Tibial nerve (tissue), 4 donors: ENCODE measurements at regions not wholly inside any gene's neighbourhood (a gene's known extent, or its start where the extent isn't known, plus 50 kb on each side); places are given as distances from the start of the nearest gene placed in this dataset.

Experiments used
- DNase-seq, 2 donors: peaks; one replicate each; pipeline ENCODE4 v3.0.0-alpha.2; 2019; ENCODE audit warnings: low spot score in 2 of 2
- H3K27ac ChIP-seq, 4 donors: fragments of 200-600 bp; sonication (generic) in 3 of 4; one replicate each; pipeline ENCODE4 v1.5.1; 2017 to 2019; ENCODE audit warnings: mild to moderate bottlenecking in 1 of 4
- H3K27me3 ChIP-seq, 2 donors: fragments of 200-600 bp; sonication (generic) in 1 of 2; one replicate each; pipeline versions ENCODE4 v1.5.1 to v1.6.0; 2017 to 2019
- H3K36me3 ChIP-seq, 3 donors: fragments of 200-600 bp; sonication (generic); one replicate each; pipeline ENCODE4 v1.5.1; 2018 to 2019
- H3K4me1 ChIP-seq, 4 donors: fragments of 200-600 bp; sonication (generic) in 3 of 4; one replicate each; pipeline ENCODE4 v1.5.1; 2017 to 2019
- H3K4me3 ChIP-seq, 4 donors: fragments of 200-600 bp; sonication (generic) in 3 of 4; one replicate each; pipeline ENCODE4 v1.5.1; 2017 to 2019; ENCODE audit warnings: mild to moderate bottlenecking in 1 of 4, moderate library complexity in 1 of 4
- H3K9me3 ChIP-seq, 4 donors: fragments of 200-600 bp; sonication (generic) in 3 of 4; one replicate each; pipeline ENCODE4 v1.5.1; 2017 to 2019
- EP300 ChIP-seq, 2 donors: sonication (generic); formaldehyde crosslinking; IDR thresholded peaks; one replicate each; pipeline ENCODE4 v1.6.1; 2017; ENCODE audit warnings: antibody characterized with exemption in 2 of 2, mild to moderate bottlenecking in 1 of 2
- POLR2A ChIP-seq, 2 donors: fragments of 450-650 bp; IDR thresholded peaks; one replicate each; pipeline ENCODE4 v1.6.1; 2017; ENCODE audit warnings: antibody characterized with exemption in 2 of 2, mild to moderate bottlenecking in 2 of 2, moderate library complexity in 2 of 2
- WGBS, 2 donors: methylation state at CpG; one replicate each; pipeline ENCODE4 v1.1.5; 2018; 5-methylcytosine and 5-hydroxymethylcytosine counted together
- TF ChIP-seq, protein P1 (sequence below), 5 experiments: fragments of 200-600 bp in 3 of 5; fragments of 450-650 bp in 2 of 5; sonication (generic) in 3 of 5; IDR thresholded peaks; one replicate each; pipeline ENCODE4 v1.5.1; 2016 to 2019; ENCODE audit warnings: antibody characterized with exemption in 5 of 5, mild to moderate bottlenecking in 3 of 5, moderate library complexity in 2 of 5

GRCh38 chr7:81501220-81501619, 268.6 kb downstream of the HGF start:
- Histone ChIP-seq H3K9me3 (no peaks in the 10 kb centered on the region), H3K36me3 (no peaks in the 10 kb centered on the region), H3K27ac (no peak overlapping the region), H3K27me3 (no peaks in the 10 kb centered on the region), H3K4me3 (no peak overlapping the region), H3K4me1 (peaks cover 0 to 21% (median 0%) of the 10 kb centered on the region in 4 donors)
- TF ChIP-seq, protein P1, sequence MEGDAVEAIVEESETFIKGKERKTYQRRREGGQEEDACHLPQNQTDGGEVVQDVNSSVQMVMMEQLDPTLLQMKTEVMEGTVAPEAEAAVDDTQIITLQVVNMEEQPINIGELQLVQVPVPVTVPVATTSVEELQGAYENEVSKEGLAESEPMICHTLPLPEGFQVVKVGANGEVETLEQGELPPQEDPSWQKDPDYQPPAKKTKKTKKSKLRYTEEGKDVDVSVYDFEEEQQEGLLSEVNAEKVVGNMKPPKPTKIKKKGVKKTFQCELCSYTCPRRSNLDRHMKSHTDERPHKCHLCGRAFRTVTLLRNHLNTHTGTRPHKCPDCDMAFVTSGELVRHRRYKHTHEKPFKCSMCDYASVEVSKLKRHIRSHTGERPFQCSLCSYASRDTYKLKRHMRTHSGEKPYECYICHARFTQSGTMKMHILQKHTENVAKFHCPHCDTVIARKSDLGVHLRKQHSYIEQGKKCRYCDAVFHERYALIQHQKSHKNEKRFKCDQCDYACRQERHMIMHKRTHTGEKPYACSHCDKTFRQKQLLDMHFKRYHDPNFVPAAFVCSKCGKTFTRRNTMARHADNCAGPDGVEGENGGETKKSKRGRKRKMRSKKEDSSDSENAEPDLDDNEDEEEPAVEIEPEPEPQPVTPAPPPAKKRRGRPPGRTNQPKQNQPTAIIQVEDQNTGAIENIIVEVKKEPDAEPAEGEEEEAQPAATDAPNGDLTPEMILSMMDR (IDR thresholded peaks at IDR 0.05) = peak in 2 of 5 experiments; percentile 22 to 28
- TF ChIP-seq POLR2A (IDR thresholded peaks at IDR 0.05) (no peak), EP300 (IDR thresholded peaks at IDR 0.05) (no peak)
- 31 to 41% methylated on average over 2 of the region's 2 CpGs for WGBS, 2 donors
- DNase-seq = no peak

DNA sequence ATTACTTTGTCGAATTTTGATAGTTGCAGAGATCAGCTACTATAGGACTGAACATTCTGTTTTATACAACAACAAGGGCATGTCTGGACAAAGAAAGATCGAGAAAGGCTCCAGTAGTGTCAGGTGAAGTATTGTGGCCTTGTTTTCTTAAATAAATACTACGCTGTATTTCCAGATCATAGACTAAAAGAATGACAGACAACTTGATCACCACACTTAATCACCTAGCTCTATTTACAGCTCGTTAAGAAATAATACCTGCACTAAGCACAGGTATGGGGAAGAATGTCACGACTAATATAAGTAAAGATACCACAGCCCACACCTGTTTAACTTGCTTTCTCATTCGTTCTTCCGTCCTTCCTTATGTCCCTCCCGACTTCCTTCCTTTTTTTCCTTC, 269.2 kb downstream of the HGF start:
- Histone ChIP-seq H3K36me3 (no peaks in the 10 kb centered on the region), H3K9me3 (no peaks in the 10 kb centered on the region), H3K27ac (peak overlapping the region in 1 of 4 donors; percentile 69), H3K4me3 (no peak overlapping the region), H3K27me3 (no peaks in the 10 kb centered on the region), H3K4me1 (peaks cover 0 to 21% (median 0%) of the 10 kb centered on the region in 4 donors)
- WGBS, 2 donors = 80 to 87% methylated on average over 8 of the region's 8 CpGs
- DNase-seq = no peak
- TF ChIP-seq POLR2A (IDR thresholded peaks at IDR 0.05) (no peak), EP300 (IDR thresholded peaks at IDR 0.05) (no peak)
- TF ChIP-seq, protein P1 (IDR thresholded peaks at IDR 0.05) = no peak

DNA sequence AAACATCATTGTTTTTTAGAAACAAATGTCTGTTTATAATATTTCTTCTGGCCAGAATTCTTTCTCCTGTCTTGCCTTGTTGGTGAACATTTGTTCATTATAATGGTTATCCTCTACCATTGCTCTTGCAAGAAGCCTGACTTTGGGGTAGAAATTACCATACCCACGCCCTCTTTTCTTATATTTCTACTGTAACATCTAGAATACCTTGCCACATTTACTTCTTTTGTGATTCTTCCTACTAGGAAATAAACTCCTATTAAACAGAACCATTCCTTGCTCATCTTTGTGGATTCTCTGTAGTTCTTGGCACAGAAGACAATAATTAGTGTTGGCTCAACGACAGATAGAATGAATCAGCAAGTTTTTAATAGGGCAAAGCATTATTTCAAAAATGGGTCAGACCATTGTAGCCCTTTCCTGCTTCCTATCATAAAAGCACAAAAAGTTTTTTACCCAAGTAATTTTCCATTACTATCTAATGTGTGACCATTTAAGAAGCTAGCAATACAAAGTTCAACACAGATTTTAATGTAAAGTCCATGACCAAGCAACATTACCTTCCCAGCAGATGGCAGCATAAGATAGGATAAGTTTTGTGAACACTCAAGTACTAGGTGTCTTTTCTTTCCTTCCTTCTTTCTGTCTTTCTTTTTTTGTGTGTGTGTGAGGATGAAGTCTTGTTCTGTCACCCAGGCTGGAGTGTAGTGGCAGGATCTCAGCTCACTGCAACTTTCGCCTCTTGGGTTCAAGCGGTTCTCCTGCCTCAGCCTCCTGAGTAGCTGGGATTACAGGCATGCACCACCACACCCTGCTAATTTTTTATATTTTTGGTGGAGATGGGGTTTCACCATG, 270.4 kb downstream of the HGF start:
- H3K27ac ChIP-seq = peak overlapping the region in 2 of 4 donors; percentile 30 to 69
- no peak overlapping the region for H3K4me3 ChIP-seq
- no peaks in the 10 kb centered on the region for H3K9me3 ChIP-seq
- no peaks in the 10 kb centered on the region for H3K27me3 ChIP-seq
- no peaks in the 10 kb centered on the region for H3K36me3 ChIP-seq
- TF ChIP-seq POLR2A (IDR thresholded peaks at IDR 0.05) = no peak
- TF ChIP-seq EP300 (IDR thresholded peaks at IDR 0.05) = peak in 1 of 2 donors; percentile 20
- TF ChIP-seq, protein P1 (IDR thresholded peaks at IDR 0.05) = peak; percentile 19 to 76 (median 62)
- WGBS, 2 donors = 57 to 58% methylated on average over 4 of the region's 4 CpGs
- peaks cover 0 to 21% (median 0%) of the 10 kb centered on the region in 4 donors for H3K4me1 ChIP-seq
- DNase-seq = peak in 1 of 2 donors; percentile 60

DNA sequence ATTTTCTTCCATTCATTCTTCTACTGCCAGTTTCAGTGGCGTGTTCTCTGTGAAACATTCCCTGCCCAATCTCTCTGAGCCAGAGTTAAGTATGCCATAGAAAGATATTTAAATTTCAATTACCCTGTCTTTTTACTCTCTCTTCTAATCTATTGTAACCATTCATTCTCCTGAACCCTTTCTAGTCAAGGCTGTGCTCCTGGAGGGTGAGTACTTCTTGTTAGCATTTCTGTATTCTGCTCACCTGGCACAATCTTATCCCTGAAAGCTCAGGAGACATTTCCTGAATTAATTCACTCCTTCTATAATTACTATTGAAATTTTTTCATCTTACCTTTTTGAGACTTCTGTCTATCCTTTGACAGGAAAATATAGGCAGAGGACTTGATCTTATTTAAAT, 271.7 kb downstream of the HGF start:
- no peaks in the 10 kb centered on the region for H3K36me3 ChIP-seq
- H3K27me3 ChIP-seq = no peaks in the 10 kb centered on the region
- no peak for TF ChIP-seq EP300 (IDR thresholded peaks at IDR 0.05)
- TF ChIP-seq POLR2A (IDR thresholded peaks at IDR 0.05) = no peak
- TF ChIP-seq, protein P1 (IDR thresholded peaks at IDR 0.05) = no peak
- WGBS, 2 donors = 82 to 95% methylated on average over 1 of the region's 1 CpG
- H3K4me1 ChIP-seq = peaks cover 0 to 21% (median 0%) of the 10 kb centered on the region in 4 donors
- no peak overlapping the region for H3K27ac ChIP-seq
- no peak overlapping the region for H3K4me3 ChIP-seq
- no peaks in the 10 kb centered on the region for H3K9me3 ChIP-seq
- DNase-seq = no peak

DNA sequence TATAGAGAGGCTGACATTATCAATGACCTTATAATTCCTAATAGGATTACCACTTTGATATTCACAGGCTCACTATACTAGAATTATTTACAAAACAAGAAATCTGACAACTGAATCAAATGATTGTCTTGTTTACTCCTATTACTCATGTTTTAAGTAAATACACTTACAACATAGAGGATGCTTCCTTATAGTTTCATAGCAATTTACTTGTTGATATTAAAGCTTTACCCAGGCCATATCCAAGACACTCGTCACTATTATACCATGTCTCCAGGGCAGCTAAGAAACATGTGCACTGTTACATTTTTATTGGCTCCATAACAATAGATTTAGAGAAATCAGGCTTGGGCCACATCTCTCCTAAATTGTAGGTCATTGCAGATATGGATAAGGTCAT, 276.9 kb downstream of the HGF start:
- TF ChIP-seq POLR2A (IDR thresholded peaks at IDR 0.05) = no peak
- TF ChIP-seq, protein P1 (IDR thresholded peaks at IDR 0.05) = no peak
- TF ChIP-seq EP300 (IDR thresholded peaks at IDR 0.05) = no peak
- 82 to 83% methylated on average over 1 of the region's 1 CpG for WGBS, 2 donors
- H3K9me3 ChIP-seq = no peaks in the 10 kb centered on the region
- H3K4me3 ChIP-seq = no peak overlapping the region
- H3K36me3 ChIP-seq = no peaks in the 10 kb centered on the region
- H3K27ac ChIP-seq = no peak overlapping the region
- no peaks in the 10 kb centered on the region for H3K4me1 ChIP-seq
- DNase-seq = no peak
- H3K27me3 ChIP-seq = no peaks in the 10 kb centered on the region
